HCT116 (cell line): ENCODE measurements at regions not wholly inside any gene's neighbourhood (a gene's known extent, or its start where the extent isn't known, plus 50 kb on each side); places are given as distances from the start of the nearest gene placed in this dataset.

Experiments used
- ATF3 ChIP-seq: IDR thresholded peaks from 2 replicates; pipeline ENCODE4 v1.6.1; 2012
- EZH2 ChIP-seq: fragments of 200-600 bp; sonication (generic); IDR thresholded peaks from 2 replicates; pipeline ENCODE4 v1.6.1; 2017; ENCODE audit warnings: antibody characterized with exemption, mixed run types
- EZH2phosphoT487 ChIP-seq: fragments of 200-600 bp; IDR thresholded peaks from 2 replicates; pipeline ENCODE4 v1.6.1; 2018; ENCODE audit warnings: antibody characterized with exemption, borderline replicate concordance
- JUND ChIP-seq: IDR thresholded peaks from 2 replicates; pipeline ENCODE4 v1.6.1; 2012
- POLR2A ChIP-seq: IDR thresholded peaks from 2 replicates; pipeline ENCODE4 v1.7.0; 2011; ENCODE audit warnings: borderline replicate concordance; ENCODE audit not compliant: insufficient read depth, insufficient read length; ENCODE audit errors: extremely low read depth
- POLR2AphosphoS5 ChIP-seq: IDR thresholded peaks from 2 replicates; pipeline ENCODE4 v1.6.1; 2011; ENCODE audit warnings: mild to moderate bottlenecking, low read depth, low read length, moderate library complexity
- RAD21 ChIP-seq: IDR thresholded peaks from 2 replicates; pipeline ENCODE4 v1.6.1; 2012; ENCODE audit warnings: low read depth, mild to moderate bottlenecking
- TF ChIP-seq, protein P1 (sequence below), 3 experiments: fragments of 200-600 bp in 1 of 3; sonication (generic) in 1 of 3; IDR thresholded peaks in 2 of 3; conservative IDR thresholded peaks in 1 of 3; 2 replicates each; pipeline ENCODE4 v1.5.1; 2012 to 2017; ENCODE audit warnings: low read depth in 2 of 3, low read length in 2 of 3, antibody characterized with exemption in 1 of 3, borderline replicate concordance in 1 of 3, control low read depth in 1 of 3, mild to moderate bottlenecking in 1 of 3, mixed read lengths in 1 of 3, mixed run types in 1 of 3, moderate library complexity in 1 of 3; ENCODE audit not compliant: insufficient read depth in 1 of 3
- TF ChIP-seq, protein P2 (sequence below): IDR thresholded peaks from 2 replicates; pipeline ENCODE4 v1.6.1; 2012

- TF ChIP-seq, protein P1, sequence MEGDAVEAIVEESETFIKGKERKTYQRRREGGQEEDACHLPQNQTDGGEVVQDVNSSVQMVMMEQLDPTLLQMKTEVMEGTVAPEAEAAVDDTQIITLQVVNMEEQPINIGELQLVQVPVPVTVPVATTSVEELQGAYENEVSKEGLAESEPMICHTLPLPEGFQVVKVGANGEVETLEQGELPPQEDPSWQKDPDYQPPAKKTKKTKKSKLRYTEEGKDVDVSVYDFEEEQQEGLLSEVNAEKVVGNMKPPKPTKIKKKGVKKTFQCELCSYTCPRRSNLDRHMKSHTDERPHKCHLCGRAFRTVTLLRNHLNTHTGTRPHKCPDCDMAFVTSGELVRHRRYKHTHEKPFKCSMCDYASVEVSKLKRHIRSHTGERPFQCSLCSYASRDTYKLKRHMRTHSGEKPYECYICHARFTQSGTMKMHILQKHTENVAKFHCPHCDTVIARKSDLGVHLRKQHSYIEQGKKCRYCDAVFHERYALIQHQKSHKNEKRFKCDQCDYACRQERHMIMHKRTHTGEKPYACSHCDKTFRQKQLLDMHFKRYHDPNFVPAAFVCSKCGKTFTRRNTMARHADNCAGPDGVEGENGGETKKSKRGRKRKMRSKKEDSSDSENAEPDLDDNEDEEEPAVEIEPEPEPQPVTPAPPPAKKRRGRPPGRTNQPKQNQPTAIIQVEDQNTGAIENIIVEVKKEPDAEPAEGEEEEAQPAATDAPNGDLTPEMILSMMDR (IDR thresholded peaks at IDR 0.05 in 2 of 3, conservative IDR thresholded peaks at IDR 0.05 in 1 of 3; ENCODE audit: borderline replicate concordance in 1 of 3, insufficient read depth in 1 of 3, low read depth in 2 of 3, low read length in 2 of 3): no peak
- TF ChIP-seq POLR2AphosphoS5: no peak
- TF ChIP-seq RAD21: no peak
- TF ChIP-seq POLR2A: no peak
- TF ChIP-seq EZH2phosphoT487: no peak
- TF ChIP-seq ATF3: no peak
- TF ChIP-seq JUND: no peak
- TF ChIP-seq EZH2: no peak
- TF ChIP-seq, protein P2, sequence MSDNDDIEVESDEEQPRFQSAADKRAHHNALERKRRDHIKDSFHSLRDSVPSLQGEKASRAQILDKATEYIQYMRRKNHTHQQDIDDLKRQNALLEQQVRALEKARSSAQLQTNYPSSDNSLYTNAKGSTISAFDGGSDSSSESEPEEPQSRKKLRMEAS: no peak
Measured at GRCh38 chr7:80063834-80064233, 70.8 kb upstream of the GNAI1 start.
